GM18868 (cell line): ENCODE measurements at regions not wholly inside any gene's neighbourhood (a gene's known extent, or its start where the extent isn't known, plus 50 kb on each side); places are given as distances from the start of the nearest gene placed in this dataset.
"Not testable (repeated sequence)": the region's sequence is repeated elsewhere in the genome, so short reads cannot be mapped to it uniquely, and the experiment has no call there.

ENCODE experiments used
- ATAC-seq: cut with Tn5 transposase; IDR thresholded peaks from one replicate; pipeline ENCODE4 v1.9.1; 2021; ENCODE audit warnings: mild to moderate bottlenecking, moderate library complexity; ENCODE audit not compliant: unreplicated experiment

GRCh38 chr3:177793451-177793850 is 596.2 kb upstream of the TBL1XR1 start:
- ATAC-seq: no peak

GRCh38 chr3:177795216-177795615 is 597.9 kb upstream of the TBL1XR1 start:
- no peak for ATAC-seq

GRCh38 chr3:177795859-177796258 is 598.6 kb upstream of the TBL1XR1 start:
- no peak for ATAC-seq

DNA sequence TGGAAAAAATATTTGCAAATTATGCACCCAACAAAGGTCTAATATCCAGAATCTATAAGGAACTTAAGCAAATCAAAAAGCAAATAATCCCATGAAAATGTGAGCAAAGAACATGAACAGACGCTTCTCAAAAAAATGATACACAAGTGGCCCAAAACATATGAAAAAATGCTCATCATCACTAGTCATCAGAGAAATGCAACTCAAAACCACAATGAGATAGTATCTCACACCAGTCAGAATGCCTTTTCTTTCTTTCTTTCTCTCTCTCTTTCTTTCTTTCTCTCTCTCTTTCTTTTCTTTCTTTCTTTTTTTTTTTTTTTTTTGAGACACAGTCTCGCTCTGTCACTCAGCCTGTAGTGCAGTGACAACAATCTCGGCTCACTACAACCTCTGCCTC is 602.9 kb upstream of the TBL1XR1 start:
- not testable (repeated sequence) for ATAC-seq

- no peak for ATAC-seq
Observed at GRCh38 chr3:177800561-177800960, 603.3 kb upstream of the TBL1XR1 start.

- ATAC-seq: no peak
Observed at GRCh38 chr3:177802151-177802900, 605.0 kb upstream of the TBL1XR1 start.

DNA sequence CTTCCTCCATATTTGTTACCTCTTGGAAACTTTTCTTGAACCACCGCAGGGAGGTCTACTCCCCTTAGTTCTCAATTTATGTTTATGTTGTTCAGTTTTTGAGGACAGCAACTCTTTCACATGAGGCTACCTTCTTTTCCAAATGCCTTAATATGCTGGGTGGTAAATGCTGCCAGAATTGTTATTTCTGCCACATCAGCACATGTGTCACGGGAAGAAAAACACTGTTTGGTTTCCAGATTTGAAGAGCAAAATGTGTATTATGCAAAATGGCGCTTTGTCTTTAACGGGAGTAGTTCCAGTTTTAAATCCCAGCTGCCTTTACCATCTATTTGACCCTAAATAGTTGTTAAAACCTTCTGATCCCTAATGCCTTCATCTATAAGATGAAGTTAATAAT is 606.2 kb upstream of the TBL1XR1 start:
- no peak for ATAC-seq

- ATAC-seq: no peak
Observed at GRCh38 chr3:177804032-177804431, 606.8 kb upstream of the TBL1XR1 start.

DNA sequence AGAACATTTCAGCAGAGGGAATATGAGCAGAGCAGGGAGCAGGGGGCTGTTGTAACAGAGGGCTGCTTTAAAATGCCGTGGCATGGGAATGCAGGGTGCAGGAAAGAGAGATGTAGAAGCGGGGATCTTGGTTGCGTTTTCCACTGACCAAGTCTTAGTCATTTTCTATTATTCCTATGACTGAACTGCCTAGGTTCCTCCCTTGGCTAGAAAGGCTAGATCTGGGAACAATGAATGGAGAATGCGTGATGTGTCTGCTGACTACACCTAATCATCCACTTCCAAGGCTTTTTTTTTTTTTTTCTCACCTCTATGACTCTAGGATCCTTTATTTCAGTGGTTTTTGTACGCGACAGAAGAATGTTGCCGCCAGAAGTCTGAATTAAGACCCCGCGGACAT is 607.4 kb upstream of the TBL1XR1 start:
- ATAC-seq: no peak

GRCh38 chr3:177807150-177807875 is 610.0 kb upstream of the TBL1XR1 start:
- ATAC-seq: no peak

DNA sequence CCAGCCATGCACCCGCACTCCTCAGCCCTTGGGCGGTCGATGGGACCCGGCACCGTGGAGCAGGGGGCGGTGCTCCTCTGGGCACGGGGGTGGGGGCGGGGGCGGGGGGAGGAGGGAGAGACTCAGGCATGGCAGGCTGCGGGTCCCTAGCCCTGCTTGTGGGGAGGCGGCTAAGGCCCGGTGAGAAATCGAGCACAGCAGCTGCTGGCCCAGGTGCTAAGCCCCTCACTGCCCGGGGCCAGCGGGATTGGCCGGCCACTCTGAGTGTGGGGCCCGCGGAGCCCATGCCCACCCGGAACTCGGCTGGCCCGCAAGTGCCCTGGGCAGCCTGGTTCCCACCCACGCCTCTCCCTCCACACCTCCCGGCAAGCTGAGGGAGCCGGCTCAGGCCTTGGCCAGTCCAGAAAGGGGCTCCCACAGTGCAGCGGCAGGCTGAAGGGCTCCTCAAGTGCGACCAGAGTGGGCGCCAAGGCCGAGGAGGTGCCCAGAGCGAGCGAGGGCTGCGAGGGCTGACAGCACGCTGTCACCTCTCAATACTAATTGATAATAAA is 611.7 kb upstream of the TBL1XR1 start:
- ATAC-seq: not testable (repeated sequence)

DNA sequence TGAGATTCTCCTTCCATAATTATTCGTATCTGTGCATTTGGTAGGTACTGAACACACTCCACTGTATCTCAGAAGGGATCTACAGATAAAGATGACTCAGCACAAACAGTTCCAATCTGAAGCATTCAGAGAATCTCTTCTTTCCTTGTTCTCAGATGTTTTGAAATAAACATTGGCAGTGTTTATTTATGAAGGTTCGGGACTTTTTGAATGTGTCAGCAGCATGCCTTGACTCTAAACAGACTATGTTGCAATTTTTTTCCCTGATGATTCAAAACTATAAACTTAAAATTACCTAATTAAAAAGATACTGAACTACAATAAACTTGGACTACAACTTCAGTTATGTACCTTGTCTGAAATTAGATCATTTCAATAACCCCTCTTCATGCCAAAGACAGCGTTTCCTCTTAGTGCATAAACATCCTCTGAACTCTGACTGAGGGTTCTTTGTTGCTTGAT is 612.9 kb upstream of the TBL1XR1 start:
- no peak for ATAC-seq

- ATAC-seq: peak; percentile 76
Observed at GRCh38 chr3:177811112-177811511, 613.8 kb upstream of the TBL1XR1 start.

- no peak for ATAC-seq
Observed at GRCh38 chr3:177811835-177812234, 614.6 kb upstream of the TBL1XR1 start.

DNA sequence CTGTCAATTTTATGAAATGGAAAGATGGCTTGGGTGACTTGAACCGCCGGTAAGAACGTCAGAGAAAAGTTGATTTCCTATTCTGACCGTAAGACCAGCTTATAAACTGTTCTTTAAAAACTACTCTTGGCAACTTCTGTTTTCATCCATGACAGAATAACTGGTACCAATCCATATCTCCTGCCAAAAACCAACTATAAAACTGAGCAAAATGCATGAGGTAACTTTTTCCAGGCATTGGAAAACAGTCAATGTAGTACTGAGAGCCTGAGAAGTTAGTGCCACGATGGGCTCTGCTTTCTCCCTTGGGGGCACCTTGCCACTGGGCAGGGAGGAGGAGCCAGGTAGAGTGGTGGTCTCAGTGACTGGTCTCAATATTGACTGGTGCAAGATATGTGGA is 615.2 kb upstream of the TBL1XR1 start:
- ATAC-seq: no peak

GRCh38 chr3:177813322-177813721 is 616.0 kb upstream of the TBL1XR1 start:
- ATAC-seq: no peak

- no peak for ATAC-seq
Observed at GRCh38 chr3:177816667-177817208, 619.5 kb upstream of the TBL1XR1 start.

DNA sequence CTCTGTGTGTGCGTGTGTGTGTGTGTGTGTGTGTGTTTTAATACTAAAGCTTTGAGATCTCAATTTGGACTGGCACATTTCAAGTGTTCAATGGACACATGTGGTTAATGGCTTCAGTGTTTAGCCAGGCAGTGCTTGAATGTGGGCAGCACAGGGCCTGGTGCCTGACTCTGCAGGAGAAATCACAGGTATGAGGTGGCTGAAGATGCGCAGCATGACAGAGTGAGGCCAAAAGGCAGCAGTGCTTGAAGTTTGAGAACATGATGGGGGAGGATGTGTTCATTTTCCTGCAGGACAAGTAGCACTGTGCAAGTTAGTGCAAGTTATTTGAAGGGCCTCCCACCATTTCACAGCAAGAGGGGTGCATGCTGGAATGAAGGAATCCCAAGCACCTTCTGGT is 620.5 kb upstream of the TBL1XR1 start:
- no peak for ATAC-seq

DNA sequence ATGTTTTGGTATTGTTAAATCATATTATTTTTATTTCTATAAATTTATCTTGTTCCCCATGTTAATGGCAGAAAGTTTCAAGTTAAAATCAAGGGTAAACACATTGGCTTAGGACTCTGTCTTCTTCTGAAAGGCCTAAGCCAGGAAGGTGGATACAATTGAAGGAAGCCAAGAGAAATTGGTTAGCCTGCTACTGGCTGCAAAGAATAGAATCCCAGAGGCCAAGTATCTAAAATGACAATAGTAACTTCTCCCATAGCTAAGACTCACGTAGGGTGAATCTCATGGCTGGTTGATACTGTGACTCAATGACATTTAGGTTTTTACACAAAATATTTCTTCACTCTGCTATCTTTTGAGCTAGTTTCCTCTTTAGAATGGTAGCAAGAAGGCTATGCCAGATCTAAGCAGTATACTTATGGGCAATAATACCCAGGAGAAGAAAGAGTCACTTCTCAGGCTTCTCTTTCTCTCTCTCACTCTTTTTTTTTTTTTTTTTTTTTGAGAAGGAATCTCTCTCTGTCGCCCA is 621.5 kb upstream of the TBL1XR1 start:
- ATAC-seq: no peak

- ATAC-seq: peak; percentile 76
Observed at GRCh38 chr3:177820683-177821316, 623.5 kb upstream of the TBL1XR1 start.

DNA sequence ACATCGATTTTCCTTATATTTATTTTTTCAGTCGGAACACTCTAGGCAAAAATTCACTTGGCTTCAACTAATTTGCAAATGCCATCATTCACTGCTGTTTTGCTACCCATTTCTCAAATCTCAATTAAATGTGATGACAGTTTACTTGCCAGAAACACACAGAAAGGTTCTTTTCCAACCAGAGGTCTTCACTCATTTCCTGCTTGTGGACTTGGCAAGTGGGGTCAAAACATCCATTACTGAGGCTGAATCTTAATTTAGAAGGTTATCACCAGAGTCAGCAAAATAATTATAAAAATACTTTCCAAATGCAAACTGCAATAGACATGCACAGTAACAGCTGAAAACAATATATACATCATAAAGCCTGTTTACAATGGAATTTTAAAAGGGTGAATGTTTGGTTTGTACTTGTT is 625.4 kb upstream of the TBL1XR1 start:
- ATAC-seq: no peak
